ENCODE measurements at regions not wholly inside any gene's neighbourhood (a gene's known extent, or its start where the extent isn't known, plus 50 kb on each side); places are given as distances from the start of the nearest gene placed in this dataset.

DNA sequence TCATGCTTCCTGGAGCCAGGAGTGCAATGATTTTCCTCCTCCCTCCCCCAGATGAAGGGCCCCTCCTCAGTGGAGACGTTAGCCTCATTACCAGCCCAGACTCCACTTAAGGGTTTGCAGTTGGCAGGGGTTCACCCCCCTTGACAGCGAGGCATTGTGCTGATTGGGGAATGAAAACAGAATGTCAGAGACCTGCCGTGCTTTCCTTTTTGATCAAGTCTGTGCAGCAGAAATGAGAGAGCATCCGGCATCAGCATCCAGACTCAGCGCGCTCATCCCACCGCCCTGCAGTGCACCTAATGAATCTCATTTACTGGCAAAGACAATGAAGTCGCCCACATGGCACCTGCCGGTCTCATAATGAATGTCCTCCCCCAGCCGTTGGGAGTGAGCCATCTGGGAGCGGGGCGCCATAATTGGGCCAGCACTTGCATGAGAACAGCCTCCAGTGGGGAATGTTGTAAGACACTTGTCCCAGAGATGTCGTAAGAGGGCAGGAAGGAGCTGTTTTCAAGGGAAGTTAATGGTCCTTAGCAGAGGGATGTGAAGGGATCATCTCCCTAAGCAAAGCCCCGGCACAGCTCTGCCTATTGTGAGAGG is 98.3 kb upstream of the UQCRFS1 start:
- Histone ChIP-seq H4K20me1 (ENCODE audit: insufficient read depth) (no peaks in the 10 kb centered on the region), H2AFZ (ENCODE audit: low read depth, low read length) (no peak overlapping the region), H3K27ac (ENCODE audit: low read length) (no peak overlapping the region), H3K79me2 (replicated peaks; ENCODE audit: insufficient read depth, low read length) (no peaks in the 10 kb centered on the region), H3K9me2 (ENCODE audit: insufficient read depth, low read length) (no peaks in the 10 kb centered on the region), H3K9me3 (ENCODE audit: low read length) (no peaks in the 10 kb centered on the region), H3K4me2 (ENCODE audit: low read length) (no peak overlapping the region), H3K27me3 (ENCODE audit: insufficient read depth, low read depth, low read length) (no peaks in the 10 kb centered on the region), H3K4me3 (ENCODE audit: low read length) (no peak overlapping the region), H3K9ac (ENCODE audit: low read length) (no peak overlapping the region), H3K36me3 (ENCODE audit: insufficient read depth, low read length) (no peaks in the 10 kb centered on the region), H3F3A (ENCODE audit: insufficient read depth, low read length, poor library complexity, severe bottlenecking) (no peaks in the 10 kb centered on the region)
- TF ChIP-seq MXI1 (conservative IDR thresholded peaks at IDR 0.05; ENCODE audit: poor library complexity, severe bottlenecking) (no peak), SMC3 (conservative IDR thresholded peaks at IDR 0.05; ENCODE audit: poor library complexity) (no peak), EP300 (conservative IDR thresholded peaks at IDR 0.05; ENCODE audit: poor library complexity, severe bottlenecking) (no peak), EZH2 (IDR thresholded peaks at IDR 0.05; ENCODE audit: borderline replicate concordance, insufficient read depth, low read length, poor library complexity, severe bottlenecking) (no peak), TAF1 (IDR thresholded peaks at IDR 0.05; ENCODE audit: low read depth) (no peak), POLR2AphosphoS5 (IDR thresholded peaks at IDR 0.05) (no peak), RAD21 (conservative IDR thresholded peaks at IDR 0.05) (no peak)
- TF ChIP-seq, protein P1, sequence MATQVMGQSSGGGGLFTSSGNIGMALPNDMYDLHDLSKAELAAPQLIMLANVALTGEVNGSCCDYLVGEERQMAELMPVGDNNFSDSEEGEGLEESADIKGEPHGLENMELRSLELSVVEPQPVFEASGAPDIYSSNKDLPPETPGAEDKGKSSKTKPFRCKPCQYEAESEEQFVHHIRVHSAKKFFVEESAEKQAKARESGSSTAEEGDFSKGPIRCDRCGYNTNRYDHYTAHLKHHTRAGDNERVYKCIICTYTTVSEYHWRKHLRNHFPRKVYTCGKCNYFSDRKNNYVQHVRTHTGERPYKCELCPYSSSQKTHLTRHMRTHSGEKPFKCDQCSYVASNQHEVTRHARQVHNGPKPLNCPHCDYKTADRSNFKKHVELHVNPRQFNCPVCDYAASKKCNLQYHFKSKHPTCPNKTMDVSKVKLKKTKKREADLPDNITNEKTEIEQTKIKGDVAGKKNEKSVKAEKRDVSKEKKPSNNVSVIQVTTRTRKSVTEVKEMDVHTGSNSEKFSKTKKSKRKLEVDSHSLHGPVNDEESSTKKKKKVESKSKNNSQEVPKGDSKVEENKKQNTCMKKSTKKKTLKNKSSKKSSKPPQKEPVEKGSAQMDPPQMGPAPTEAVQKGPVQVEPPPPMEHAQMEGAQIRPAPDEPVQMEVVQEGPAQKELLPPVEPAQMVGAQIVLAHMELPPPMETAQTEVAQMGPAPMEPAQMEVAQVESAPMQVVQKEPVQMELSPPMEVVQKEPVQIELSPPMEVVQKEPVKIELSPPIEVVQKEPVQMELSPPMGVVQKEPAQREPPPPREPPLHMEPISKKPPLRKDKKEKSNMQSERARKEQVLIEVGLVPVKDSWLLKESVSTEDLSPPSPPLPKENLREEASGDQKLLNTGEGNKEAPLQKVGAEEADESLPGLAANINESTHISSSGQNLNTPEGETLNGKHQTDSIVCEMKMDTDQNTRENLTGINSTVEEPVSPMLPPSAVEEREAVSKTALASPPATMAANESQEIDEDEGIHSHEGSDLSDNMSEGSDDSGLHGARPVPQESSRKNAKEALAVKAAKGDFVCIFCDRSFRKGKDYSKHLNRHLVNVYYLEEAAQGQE (IDR thresholded peaks at IDR 0.05; ENCODE audit: borderline replicate concordance): no peak
- TF ChIP-seq, protein P2, sequence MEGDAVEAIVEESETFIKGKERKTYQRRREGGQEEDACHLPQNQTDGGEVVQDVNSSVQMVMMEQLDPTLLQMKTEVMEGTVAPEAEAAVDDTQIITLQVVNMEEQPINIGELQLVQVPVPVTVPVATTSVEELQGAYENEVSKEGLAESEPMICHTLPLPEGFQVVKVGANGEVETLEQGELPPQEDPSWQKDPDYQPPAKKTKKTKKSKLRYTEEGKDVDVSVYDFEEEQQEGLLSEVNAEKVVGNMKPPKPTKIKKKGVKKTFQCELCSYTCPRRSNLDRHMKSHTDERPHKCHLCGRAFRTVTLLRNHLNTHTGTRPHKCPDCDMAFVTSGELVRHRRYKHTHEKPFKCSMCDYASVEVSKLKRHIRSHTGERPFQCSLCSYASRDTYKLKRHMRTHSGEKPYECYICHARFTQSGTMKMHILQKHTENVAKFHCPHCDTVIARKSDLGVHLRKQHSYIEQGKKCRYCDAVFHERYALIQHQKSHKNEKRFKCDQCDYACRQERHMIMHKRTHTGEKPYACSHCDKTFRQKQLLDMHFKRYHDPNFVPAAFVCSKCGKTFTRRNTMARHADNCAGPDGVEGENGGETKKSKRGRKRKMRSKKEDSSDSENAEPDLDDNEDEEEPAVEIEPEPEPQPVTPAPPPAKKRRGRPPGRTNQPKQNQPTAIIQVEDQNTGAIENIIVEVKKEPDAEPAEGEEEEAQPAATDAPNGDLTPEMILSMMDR (IDR thresholded peaks at IDR 0.05; ENCODE audit: poor library complexity, severe bottlenecking): no peak

DNA sequence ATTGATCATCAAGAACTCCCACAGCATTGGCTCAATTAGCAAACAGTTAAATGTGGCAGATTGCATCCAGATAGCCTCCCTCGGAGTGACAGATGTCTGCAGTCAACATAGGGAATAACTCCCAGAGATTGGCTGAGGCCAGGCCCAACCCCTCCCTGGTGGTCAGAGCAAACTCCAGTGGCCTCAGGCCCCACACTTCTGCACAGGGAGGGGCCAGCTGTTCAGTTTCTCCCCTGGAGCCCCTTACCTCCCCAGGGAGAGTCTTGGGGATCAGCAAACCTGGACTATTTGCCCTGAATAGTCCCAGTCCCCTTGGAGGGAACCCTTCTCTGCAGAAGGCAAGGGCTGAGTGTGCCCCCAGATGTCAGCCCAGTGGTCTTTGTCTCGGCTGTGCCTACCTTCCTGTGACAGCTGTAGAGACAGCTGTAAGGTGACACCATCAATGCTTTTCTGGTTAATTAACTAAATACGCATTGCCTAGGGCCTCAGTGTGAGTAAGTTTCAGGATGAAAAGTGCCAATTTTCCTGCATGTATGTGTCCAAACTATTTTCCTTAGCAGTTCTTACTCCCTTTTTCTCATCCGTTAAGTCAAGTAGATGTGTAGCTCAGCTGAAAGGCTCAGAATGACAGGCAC is 102.7 kb upstream of the UQCRFS1 start:
- H3K27ac ChIP-seq (ENCODE audit: low read length): no peak overlapping the region
- no peaks in the 10 kb centered on the region for H4K20me1 ChIP-seq (ENCODE audit: insufficient read depth)
- H3K36me3 ChIP-seq (ENCODE audit: insufficient read depth, low read length): no peaks in the 10 kb centered on the region
- H2AFZ ChIP-seq (ENCODE audit: low read depth, low read length): no peak overlapping the region
- H3K27me3 ChIP-seq (ENCODE audit: insufficient read depth, low read depth, low read length): no peaks in the 10 kb centered on the region
- no peaks in the 10 kb centered on the region for H3K9me3 ChIP-seq (ENCODE audit: low read length)
- H3K9ac ChIP-seq (ENCODE audit: low read length): no peak overlapping the region
- no peaks in the 10 kb centered on the region for H3K9me2 ChIP-seq (ENCODE audit: insufficient read depth, low read length)
- TF ChIP-seq EZH2 (IDR thresholded peaks at IDR 0.05; ENCODE audit: borderline replicate concordance, insufficient read depth, low read length, poor library complexity, severe bottlenecking) (no peak), POLR2AphosphoS5 (IDR thresholded peaks at IDR 0.05) (peak; percentile 20), EP300 (conservative IDR thresholded peaks at IDR 0.05; ENCODE audit: poor library complexity, severe bottlenecking) (no peak), RAD21 (conservative IDR thresholded peaks at IDR 0.05) (no peak), TAF1 (IDR thresholded peaks at IDR 0.05; ENCODE audit: low read depth) (no peak), MXI1 (conservative IDR thresholded peaks at IDR 0.05; ENCODE audit: poor library complexity, severe bottlenecking) (no peak)
- TF ChIP-seq, protein P1 (IDR thresholded peaks at IDR 0.05; ENCODE audit: borderline replicate concordance): no peak
- no peak overlapping the region for H3K4me2 ChIP-seq (ENCODE audit: low read length)
- no peaks in the 10 kb centered on the region for H3F3A ChIP-seq (ENCODE audit: insufficient read depth, low read length, poor library complexity, severe bottlenecking)
- H3K4me3 ChIP-seq (ENCODE audit: low read length): no peak overlapping the region
- no peaks in the 10 kb centered on the region for H3K79me2 ChIP-seq (replicated peaks; ENCODE audit: insufficient read depth, low read length)

Data from neural cell (in vitro differentiated cells).